SK-N-SH treated with all-trans-retinoic acid at 6 μM for 48 hours (cell line): ENCODE measurements at regions not wholly inside any gene's neighbourhood (a gene's known extent, or its start where the extent isn't known, plus 50 kb on each side); places are given as distances from the start of the nearest gene placed in this dataset.

Experiments
- ATAC-seq: fragments of 200-7000 bp; cut with Tn5 transposase; 3 replicates; pipeline ENCODE4 v1.9.1; 2020; ENCODE audit warnings: mild to moderate bottlenecking, moderate library complexity
- ARNTL ChIP-seq: fragments of 450-650 bp; formaldehyde crosslinking; IDR thresholded peaks from 2 replicates; pipeline ENCODE4 v1.5.0; 2020; ENCODE audit warnings: low read depth, mild to moderate bottlenecking, moderate library complexity, borderline replicate concordance
- BACH2 ChIP-seq: fragments of 250-450 bp; sonication (Bioruptor Pico); IDR thresholded peaks from 2 replicates; pipeline ENCODE4 v1.9.0; 2021; ENCODE audit warnings: mild to moderate bottlenecking, borderline replicate concordance
- CSDC2 ChIP-seq: fragments of 250-450 bp; sonication (Bioruptor Pico); IDR thresholded peaks from 2 replicates; pipeline ENCODE4 v1.5.0; 2020; ENCODE audit warnings: mild to moderate bottlenecking, moderate library complexity
- CSRNP3 ChIP-seq: fragments of 250-450 bp; sonication (Bioruptor Pico); IDR thresholded peaks from 2 replicates; pipeline ENCODE4 v1.5.1; 2021; ENCODE audit warnings: mild to moderate bottlenecking, moderate library complexity
- ESRRG ChIP-seq: fragments of 250-450 bp; sonication (Bioruptor Pico); IDR thresholded peaks from 2 replicates; pipeline ENCODE4 v1.6.1; 2021; ENCODE audit warnings: mild to moderate bottlenecking
- OSR1 ChIP-seq: fragments of 250-450 bp; sonication (Bioruptor Pico); IDR thresholded peaks from 2 replicates; pipeline ENCODE4 v1.8.0; 2022; ENCODE audit warnings: moderate library complexity, mild to moderate bottlenecking, inconsistent platforms
- POU6F1 ChIP-seq: fragments of 250-450 bp; sonication (Bioruptor Pico); IDR thresholded peaks from 2 replicates; pipeline ENCODE4 v1.8.0; 2021; ENCODE audit warnings: low read depth, mild to moderate bottlenecking, moderate library complexity, borderline replicate concordance
- RARB ChIP-seq: fragments of 250-450 bp; sonication (Bioruptor Pico); IDR thresholded peaks from 2 replicates; pipeline ENCODE4 v1.8.0; 2021; ENCODE audit warnings: mild to moderate bottlenecking, moderate library complexity
- SNAI2 ChIP-seq: fragments of 250-450 bp; sonication (Bioruptor Pico); IDR thresholded peaks from 2 replicates; pipeline ENCODE4 v1.5.0; 2020; ENCODE audit warnings: mild to moderate bottlenecking, moderate library complexity
- TCF4 ChIP-seq: fragments of 250-450 bp; sonication (Bioruptor Pico); IDR thresholded peaks from 2 replicates; pipeline ENCODE4 v1.8.0; 2021; ENCODE audit warnings: mild to moderate bottlenecking, moderate library complexity, borderline replicate concordance
- ZC3H10 ChIP-seq: fragments of 250-450 bp; sonication (Bioruptor Pico); IDR thresholded peaks from 2 replicates; pipeline ENCODE4 v1.5.1; 2021; ENCODE audit warnings: mild to moderate bottlenecking, moderate library complexity
- ZFP3 ChIP-seq: fragments of 250-450 bp; sonication (Bioruptor Pico); IDR thresholded peaks from 2 replicates; pipeline ENCODE4 v1.5.0; 2020; ENCODE audit warnings: mild to moderate bottlenecking, moderate library complexity
- ZFP30 ChIP-seq: fragments of 450-650 bp; formaldehyde crosslinking; IDR thresholded peaks from 2 replicates; pipeline ENCODE4 v1.5.0; 2022; ENCODE audit warnings: mild to moderate bottlenecking, moderate library complexity
- ZNF8 ChIP-seq: fragments of 450-650 bp; formaldehyde crosslinking; IDR thresholded peaks from 2 replicates; pipeline ENCODE4 v1.5.0; 2020; ENCODE audit warnings: mild to moderate bottlenecking, moderate library complexity
- TF ChIP-seq, protein P1 (sequence below): fragments of 250-450 bp; sonication (Bioruptor Pico); IDR thresholded peaks from 2 replicates; pipeline ENCODE4 v1.5.0; 2020; ENCODE audit warnings: mild to moderate bottlenecking, moderate library complexity
- TF ChIP-seq, protein P2 (sequence below): fragments of 250-450 bp; sonication (Bioruptor Pico); IDR thresholded peaks from 2 replicates; pipeline ENCODE4 v1.5.1; 2020; ENCODE audit warnings: low read depth, mild to moderate bottlenecking, moderate library complexity
- TF ChIP-seq, protein P3 (sequence below): fragments of 250-450 bp; sonication (Bioruptor Pico); IDR thresholded peaks from 2 replicates; pipeline ENCODE4 v1.8.0; 2020; ENCODE audit warnings: mild to moderate bottlenecking, moderate library complexity, borderline replicate concordance

DNA sequence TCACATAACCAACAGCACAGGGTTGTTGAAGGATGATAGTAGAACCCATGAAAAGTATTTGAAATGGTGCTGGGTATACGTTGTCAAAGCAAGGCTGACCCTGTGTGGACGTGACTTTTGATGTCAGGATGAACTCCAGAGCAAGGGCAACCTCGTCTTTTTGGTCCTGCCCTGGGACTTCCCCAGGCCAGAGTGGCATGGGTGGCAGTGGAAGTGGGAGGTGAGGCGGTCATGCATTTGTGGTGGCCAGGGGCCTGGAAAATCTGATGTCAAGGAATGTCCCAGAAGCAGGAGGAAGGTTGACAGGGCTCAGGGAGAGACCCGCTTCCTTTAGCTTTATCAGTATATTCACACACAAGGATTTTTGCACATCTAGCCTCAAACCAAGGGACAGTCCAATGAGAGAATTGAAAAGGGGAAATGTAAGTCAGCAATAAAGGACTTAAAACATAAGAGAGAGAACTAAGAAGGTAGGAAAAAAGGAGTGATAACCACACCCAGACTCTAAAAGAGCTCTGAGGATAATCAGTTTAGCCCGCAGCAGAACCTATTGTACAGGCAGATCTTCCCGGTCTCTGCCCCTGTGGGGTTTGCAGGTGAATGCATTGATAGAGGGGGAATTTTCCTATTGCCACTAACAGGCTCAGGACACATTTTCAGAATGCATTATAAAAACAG, 98.8 kb upstream of the HDGFL1 start:
- ATAC-seq = peak; percentile 78
- TF ChIP-seq, protein P1, sequence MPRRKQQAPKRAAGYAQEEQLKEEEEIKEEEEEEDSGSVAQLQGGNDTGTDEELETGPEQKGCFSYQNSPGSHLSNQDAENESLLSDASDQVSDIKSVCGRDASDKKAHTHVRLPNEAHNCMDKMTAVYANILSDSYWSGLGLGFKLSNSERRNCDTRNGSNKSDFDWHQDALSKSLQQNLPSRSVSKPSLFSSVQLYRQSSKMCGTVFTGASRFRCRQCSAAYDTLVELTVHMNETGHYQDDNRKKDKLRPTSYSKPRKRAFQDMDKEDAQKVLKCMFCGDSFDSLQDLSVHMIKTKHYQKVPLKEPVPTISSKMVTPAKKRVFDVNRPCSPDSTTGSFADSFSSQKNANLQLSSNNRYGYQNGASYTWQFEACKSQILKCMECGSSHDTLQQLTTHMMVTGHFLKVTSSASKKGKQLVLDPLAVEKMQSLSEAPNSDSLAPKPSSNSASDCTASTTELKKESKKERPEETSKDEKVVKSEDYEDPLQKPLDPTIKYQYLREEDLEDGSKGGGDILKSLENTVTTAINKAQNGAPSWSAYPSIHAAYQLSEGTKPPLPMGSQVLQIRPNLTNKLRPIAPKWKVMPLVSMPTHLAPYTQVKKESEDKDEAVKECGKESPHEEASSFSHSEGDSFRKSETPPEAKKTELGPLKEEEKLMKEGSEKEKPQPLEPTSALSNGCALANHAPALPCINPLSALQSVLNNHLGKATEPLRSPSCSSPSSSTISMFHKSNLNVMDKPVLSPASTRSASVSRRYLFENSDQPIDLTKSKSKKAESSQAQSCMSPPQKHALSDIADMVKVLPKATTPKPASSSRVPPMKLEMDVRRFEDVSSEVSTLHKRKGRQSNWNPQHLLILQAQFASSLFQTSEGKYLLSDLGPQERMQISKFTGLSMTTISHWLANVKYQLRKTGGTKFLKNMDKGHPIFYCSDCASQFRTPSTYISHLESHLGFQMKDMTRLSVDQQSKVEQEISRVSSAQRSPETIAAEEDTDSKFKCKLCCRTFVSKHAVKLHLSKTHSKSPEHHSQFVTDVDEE (CRISPR knock-in tag) = no peak

DNA sequence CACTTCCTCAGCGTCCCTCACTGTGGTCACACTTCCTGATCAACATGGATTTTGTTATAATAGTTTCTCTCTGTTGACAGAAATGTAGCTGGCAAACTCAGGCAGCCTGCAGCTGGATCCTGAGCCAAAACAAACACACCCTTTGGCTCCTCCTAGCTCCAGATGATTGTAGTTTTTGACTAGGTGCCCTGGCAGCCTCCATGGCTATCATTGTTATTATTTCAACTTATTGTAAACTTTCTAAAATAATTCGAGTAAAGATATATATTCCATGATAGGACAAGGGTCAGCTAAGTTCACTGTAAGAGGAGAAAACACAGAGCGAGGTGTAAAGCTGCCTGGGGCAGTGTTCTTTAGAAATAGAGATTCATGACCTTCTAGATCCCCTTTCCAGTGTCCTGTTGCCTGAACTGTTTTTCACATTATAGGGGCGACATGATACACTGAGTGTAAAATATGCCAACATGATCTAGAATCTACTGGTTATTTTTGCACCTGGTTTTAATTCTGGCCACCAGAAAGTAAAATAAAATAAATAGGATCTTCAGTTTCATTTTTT, 98.2 kb upstream of the HDGFL1 start:
- TF ChIP-seq ARNTL (CRISPR knock-in tag) (no peak), TCF4 (CRISPR knock-in tag) (0 out of 2 replicates have a peak, but pooled peaks have one; percentile 45)
- ATAC-seq = peak; percentile 93

GRCh38 chr6:22471746-22472145, 97.6 kb upstream of the HDGFL1 start:
- no peak for ATAC-seq
- TF ChIP-seq ZFP3 (CRISPR knock-in tag) (no peak), ZFP30 (CRISPR knock-in tag) (no peak), POU6F1 (no peak)
- TF ChIP-seq, protein P1 (CRISPR knock-in tag) = no peak
- TF ChIP-seq, protein P2, sequence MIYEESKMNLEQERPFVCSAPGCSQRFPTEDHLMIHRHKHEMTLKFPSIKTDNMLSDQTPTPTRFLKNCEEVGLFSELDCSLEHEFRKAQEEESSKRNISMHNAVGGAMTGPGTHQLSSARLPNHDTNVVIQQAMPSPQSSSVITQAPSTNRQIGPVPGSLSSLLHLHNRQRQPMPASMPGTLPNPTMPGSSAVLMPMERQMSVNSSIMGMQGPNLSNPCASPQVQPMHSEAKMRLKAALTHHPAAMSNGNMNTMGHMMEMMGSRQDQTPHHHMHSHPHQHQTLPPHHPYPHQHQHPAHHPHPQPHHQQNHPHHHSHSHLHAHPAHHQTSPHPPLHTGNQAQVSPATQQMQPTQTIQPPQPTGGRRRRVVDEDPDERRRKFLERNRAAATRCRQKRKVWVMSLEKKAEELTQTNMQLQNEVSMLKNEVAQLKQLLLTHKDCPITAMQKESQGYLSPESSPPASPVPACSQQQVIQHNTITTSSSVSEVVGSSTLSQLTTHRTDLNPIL (CRISPR knock-in tag) = no peak

- TF ChIP-seq ARNTL (CRISPR knock-in tag) (no peak), CSDC2 (CRISPR knock-in tag) (no peak), ZC3H10 (no peak), OSR1 (CRISPR knock-in tag) (no peak), BACH2 (CRISPR knock-in tag) (no peak), CSRNP3 (CRISPR knock-in tag) (no peak), ZFP30 (CRISPR knock-in tag) (no peak), SNAI2 (CRISPR knock-in tag) (no peak), RARB (no peak), ZNF8 (CRISPR knock-in tag) (no peak), ESRRG (no peak)
- TF ChIP-seq, protein P3, sequence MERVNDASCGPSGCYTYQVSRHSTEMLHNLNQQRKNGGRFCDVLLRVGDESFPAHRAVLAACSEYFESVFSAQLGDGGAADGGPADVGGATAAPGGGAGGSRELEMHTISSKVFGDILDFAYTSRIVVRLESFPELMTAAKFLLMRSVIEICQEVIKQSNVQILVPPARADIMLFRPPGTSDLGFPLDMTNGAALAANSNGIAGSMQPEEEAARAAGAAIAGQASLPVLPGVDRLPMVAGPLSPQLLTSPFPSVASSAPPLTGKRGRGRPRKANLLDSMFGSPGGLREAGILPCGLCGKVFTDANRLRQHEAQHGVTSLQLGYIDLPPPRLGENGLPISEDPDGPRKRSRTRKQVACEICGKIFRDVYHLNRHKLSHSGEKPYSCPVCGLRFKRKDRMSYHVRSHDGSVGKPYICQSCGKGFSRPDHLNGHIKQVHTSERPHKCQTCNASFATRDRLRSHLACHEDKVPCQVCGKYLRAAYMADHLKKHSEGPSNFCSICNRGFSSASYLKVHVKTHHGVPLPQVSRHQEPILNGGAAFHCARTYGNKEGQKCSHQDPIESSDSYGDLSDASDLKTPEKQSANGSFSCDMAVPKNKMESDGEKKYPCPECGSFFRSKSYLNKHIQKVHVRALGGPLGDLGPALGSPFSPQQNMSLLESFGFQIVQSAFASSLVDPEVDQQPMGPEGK (CRISPR knock-in tag) = no peak
- TF ChIP-seq, all 23 proteins: peak for 0
These were observed 95.2 kb upstream of the HDGFL1 start for GRCh38 chr6:22473991-22474682.

More at GRCh38 chr6:22473991-22474682, 95.2 kb upstream of the HDGFL1 start:
- ATAC-seq = no peak
